IMR-90 (cell line): ENCODE measurements at regions not wholly inside any gene's neighbourhood (a gene's known extent, or its start where the extent isn't known, plus 50 kb on each side); places are given as distances from the start of the nearest gene placed in this dataset.

Source experiments
- ATAC-seq: fragments of 200-7000 bp; cut with Tn5 transposase; 2 replicates; pipeline ENCODE4 v1.9.1; 2020; ENCODE audit warnings: low read depth, mild to moderate bottlenecking, moderate library complexity
- BruUV-seq: library from RNA; stranded (reverse); fragments of 400-500 nt; replicated peaks from 2 replicates; lab custom pipeline; 2021; lab: Mats Ljungman, UMichigan
- CTCF ChIA-PET: fragments of 300-600 bp; formaldehyde crosslinking; extraction: SDS; loops from one replicate; lab custom pipeline; 2021; ENCODE audit warnings: antibody characterized with exemption; lab: Yijun Ruan, JAX
- POLR2A ChIA-PET: fragments of 300-600 bp; sonication (Branson Sonifier 250); formaldehyde crosslinking; loops from one replicate; lab custom pipeline; 2022; ENCODE audit warnings: antibody characterized with exemption; ENCODE audit not compliant: unreplicated experiment; lab: Charles Lee
- DNase-seq: peaks from one replicate; pipeline ENCODE4 v3.0.0; 2013
- H2AFZ ChIP-seq: replicated peaks from 2 replicates; pipeline ENCODE3; 2013; ENCODE audit warnings: low read length, mild to moderate bottlenecking; ENCODE audit not compliant: poor library complexity
- H2AK5ac ChIP-seq: 2 replicates; pipeline ENCODE4 v1.6.1; 2013; ENCODE audit warnings: low read depth, low read length, inconsistent platforms
- H2AK9ac ChIP-seq: replicated peaks from 2 replicates; pipeline ENCODE3; 2013; ENCODE audit warnings: mild to moderate bottlenecking, low read depth, low read length, moderate library complexity; ENCODE audit not compliant: poor library complexity
- H2BK120ac ChIP-seq: 2 replicates; pipeline ENCODE4 v1.6.1; 2013; ENCODE audit warnings: low read depth, low read length, inconsistent platforms
- H2BK15ac ChIP-seq: 3 replicates; pipeline ENCODE4 v1.6.1; 2013; ENCODE audit warnings: low read depth, low read length, inconsistent platforms
- H2BK20ac ChIP-seq: 2 replicates; pipeline ENCODE4 v1.6.1; 2013; ENCODE audit warnings: low read depth, mild to moderate bottlenecking, inconsistent platforms, low read length, moderate library complexity
- H2BK5ac ChIP-seq: 2 replicates; pipeline ENCODE4 v1.6.1; 2013; ENCODE audit warnings: mild to moderate bottlenecking, low read depth, low read length, inconsistent platforms; ENCODE audit not compliant: poor library complexity, severe bottlenecking
- H3K14ac ChIP-seq: replicated peaks from 2 replicates; pipeline ENCODE4 v1.6.1; 2013; ENCODE audit warnings: low read depth, low read length, inconsistent platforms
- H3K18ac ChIP-seq: 2 replicates; pipeline ENCODE4 v1.6.1; 2013; ENCODE audit warnings: low read depth, low read length, control low read depth
- H3K23ac ChIP-seq: 2 replicates; pipeline ENCODE4 v1.6.1; 2013; ENCODE audit warnings: low read depth, low read length, inconsistent platforms
- H3K27ac ChIP-seq: 2 replicates; pipeline ENCODE4 v1.5.1; 2013; ENCODE audit warnings: mild to moderate bottlenecking, control low read depth, low read length; ENCODE audit not compliant: insufficient read depth
- H3K27me3 ChIP-seq: 2 replicates; pipeline ENCODE4 v1.6.1; 2013; ENCODE audit warnings: low read length; ENCODE audit not compliant: control insufficient read depth, insufficient read depth
- H3K36me3 ChIP-seq: 2 replicates; pipeline ENCODE4 v1.6.1; 2013; ENCODE audit warnings: low read length, mixed read lengths; ENCODE audit not compliant: control insufficient read depth, insufficient read depth
- H3K4ac ChIP-seq: 2 replicates; pipeline ENCODE4 v1.6.1; 2013; ENCODE audit warnings: low read depth, low read length, inconsistent platforms
- H3K4me1 ChIP-seq: 2 replicates; pipeline ENCODE4 v1.6.1; 2013; ENCODE audit warnings: low read length, mixed read lengths; ENCODE audit not compliant: control insufficient read depth, insufficient read depth
- H3K4me2 ChIP-seq: 2 replicates; pipeline ENCODE4 v1.6.1; 2013; ENCODE audit warnings: low read depth, mild to moderate bottlenecking, control low read depth, low read length, moderate library complexity
- H3K4me3 ChIP-seq: 2 replicates; pipeline ENCODE4 v1.5.1; 2013; ENCODE audit warnings: low read depth, mild to moderate bottlenecking, control low read depth, low read length, moderate library complexity; ENCODE audit not compliant: insufficient read depth
- H3K56ac ChIP-seq: 2 replicates; pipeline ENCODE4 v1.6.1; 2013; ENCODE audit warnings: low read length, inconsistent platforms; ENCODE audit not compliant: insufficient read depth; ENCODE audit errors: extremely low read depth
- H3K79me1 ChIP-seq, 2 experiments: 2 replicates each; pipeline ENCODE4 v1.6.1; 2013; ENCODE audit warnings: low read length in 2 of 2, inconsistent platforms in 1 of 2, low read depth in 1 of 2
- H3K9ac ChIP-seq: 2 replicates; pipeline ENCODE4 v1.6.1; 2013; ENCODE audit warnings: low read depth, low read length, control low read depth
- H3K9me1 ChIP-seq: 2 replicates; pipeline ENCODE4 v1.6.1; 2013; ENCODE audit warnings: low read length, inconsistent platforms; ENCODE audit not compliant: insufficient read depth
- H3K9me3 ChIP-seq: 2 replicates; pipeline ENCODE4 v1.6.1; 2013; ENCODE audit warnings: low read length; ENCODE audit not compliant: control insufficient read depth, insufficient read depth
- H4K20me1 ChIP-seq: 2 replicates; pipeline ENCODE4 v1.6.1; 2013; ENCODE audit warnings: low read length, inconsistent platforms; ENCODE audit not compliant: insufficient read depth
- H4K5ac ChIP-seq: 2 replicates; pipeline ENCODE4 v1.6.1; 2013; ENCODE audit warnings: mild to moderate bottlenecking, low read depth, low read length, control low read depth
- H4K8ac ChIP-seq, 2 experiments: 2 replicates each; pipeline ENCODE4 v1.6.1; 2013; ENCODE audit warnings: low read depth in 2 of 2, low read length in 2 of 2, control low read depth in 1 of 2, inconsistent platforms in 1 of 2
- H4K91ac ChIP-seq: 2 replicates; pipeline ENCODE4 v1.6.1; 2013; ENCODE audit warnings: low read depth, low read length, inconsistent platforms; ENCODE audit not compliant: insufficient read depth
- BHLHE40 ChIP-seq: fragments of 150-350 bp; IDR thresholded peaks from 2 replicates; pipeline ENCODE4 v1.6.1; 2016; ENCODE audit warnings: mild to moderate bottlenecking, low read depth, low read length
- CEBPB ChIP-seq: IDR thresholded peaks from 2 replicates; pipeline ENCODE4 v1.6.1; 2012; ENCODE audit warnings: low read depth, low read length, improper control_type of control experiment
- CHD1 ChIP-seq: IDR thresholded peaks from 2 replicates; pipeline ENCODE4 v1.6.1; 2012; ENCODE audit warnings: low read depth, low read length, improper control_type of control experiment
- FOS ChIP-seq: fragments of 150-350 bp; IDR thresholded peaks from 2 replicates; pipeline ENCODE4 v1.6.1; 2016; ENCODE audit warnings: low read depth, low read length
- MAFK ChIP-seq: IDR thresholded peaks from 2 replicates; pipeline ENCODE4 v1.6.1; 2012; ENCODE audit warnings: low read depth, low read length, improper control_type of control experiment
- MAZ ChIP-seq: IDR thresholded peaks from 2 replicates; pipeline ENCODE4 v1.6.1; 2012; ENCODE audit warnings: low read depth, mild to moderate bottlenecking, low read length, improper control_type of control experiment, moderate library complexity, borderline replicate concordance
- MXI1 ChIP-seq: IDR thresholded peaks from 2 replicates; pipeline ENCODE4 v1.6.1; 2012; ENCODE audit warnings: low read depth, mild to moderate bottlenecking, low read length, moderate library complexity, borderline replicate concordance
- POLR2A ChIP-seq: IDR thresholded peaks from 2 replicates; pipeline ENCODE4 v1.6.1; 2012; ENCODE audit warnings: mild to moderate bottlenecking, low read depth, low read length
- RAD21 ChIP-seq: IDR thresholded peaks from 2 replicates; pipeline ENCODE4 v1.6.1; 2012; ENCODE audit warnings: low read length, improper control_type of control experiment
- RCOR1 ChIP-seq: IDR thresholded peaks from 2 replicates; pipeline ENCODE4 v1.6.1; 2012; ENCODE audit warnings: mild to moderate bottlenecking, low read length, improper control_type of control experiment; ENCODE audit not compliant: insufficient replicate concordance
- RFX5 ChIP-seq: IDR thresholded peaks from 2 replicates; pipeline ENCODE4 v1.8.0; 2012; ENCODE audit warnings: low read depth, mild to moderate bottlenecking, low read length, moderate library complexity
- SMC3 ChIP-seq: fragments of 150-350 bp; IDR thresholded peaks from 2 replicates; pipeline ENCODE4 v1.6.1; 2016; ENCODE audit warnings: low read depth, mild to moderate bottlenecking, antibody characterized with exemption, low read length, moderate library complexity
- WGBS, 2 experiments: methylation state at CpG; one replicate each; pipeline versions ENCODE4 v1.1.5 to v1.1.7; 2013; ENCODE audit warnings: missing lambda C conversion rate in 2 of 2; ENCODE audit not compliant: insufficient read length in 1 of 2; ENCODE audit errors: extremely low coverage in 2 of 2; 5-methylcytosine and 5-hydroxymethylcytosine counted together
- dilution Hi-C: fragments of 300-500 bp; cut with HindIII; formaldehyde crosslinking; loops from one replicate; pipeline ENCODE4 v1.14.3; 2018; ENCODE audit warnings: low sequenced_read_pairs; ENCODE audit not compliant: unreplicated experiment
- in situ Hi-C: fragments of 300-500 bp; cut with MboI; formaldehyde crosslinking; loops from 3 replicates; pipeline ENCODE4 v1.14.3; 2019; ENCODE audit warnings: low sequenced_read_pairs, inconsistent platforms, mixed read lengths
- intact Hi-C: fragments of 100-400 bp; cut with micrococcal nuclease; formaldehyde crosslinking; loops from 2 replicates; pipeline ENCODE4 v1.10.0; 2022
- TF ChIP-seq, protein P1 (sequence below): fragments of 150-350 bp; IDR thresholded peaks from 2 replicates; pipeline ENCODE4 v1.6.1; 2017; ENCODE audit warnings: mild to moderate bottlenecking, antibody characterized with exemption, low read length, low read depth
- TF ChIP-seq, protein P2 (sequence below): conservative IDR thresholded peaks from 2 replicates; pipeline ENCODE4 v1.5.1; 2012; ENCODE audit warnings: mild to moderate bottlenecking, low read depth, low read length, improper control_type of control experiment
- TF ChIP-seq, protein P3 (sequence below): fragments of 150-350 bp; IDR thresholded peaks from 2 replicates; pipeline ENCODE4 v1.6.1; 2016; ENCODE audit warnings: low read depth, mild to moderate bottlenecking, low read length, moderate library complexity, borderline replicate concordance

DNA sequence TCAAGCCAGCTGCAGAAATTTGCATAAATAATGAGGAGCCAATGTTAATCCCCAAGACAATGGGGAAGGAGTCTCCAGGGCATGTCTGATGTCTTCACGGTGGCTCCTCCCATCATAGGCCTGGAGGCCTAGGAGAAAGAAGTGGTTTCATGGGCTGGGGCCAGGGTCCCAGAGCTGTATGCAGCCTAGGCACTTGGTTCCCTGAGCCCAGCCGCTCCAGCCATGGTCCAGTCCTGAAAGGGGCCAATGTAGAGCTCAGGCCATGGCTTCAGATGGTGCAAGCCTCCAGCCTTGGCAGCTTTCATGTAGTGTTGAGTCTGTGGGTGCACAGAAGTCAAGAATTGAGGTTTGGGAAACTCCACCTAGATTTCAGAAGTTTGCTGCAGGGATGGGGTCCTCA is 628.2 kb upstream of the GRIA3 start:
- Histone ChIP-seq H3K18ac (no peak overlapping the region), H3K56ac (no peak overlapping the region), H2AK5ac (no peak overlapping the region), H3K23ac (no peak overlapping the region), H3K79me1 (no peaks in the 10 kb centered on the region), H4K20me1 (no peaks in the 10 kb centered on the region), H4K91ac (no peak overlapping the region), H3K27ac (no peak overlapping the region), H3K9ac (no peak overlapping the region), H4K8ac (no peak overlapping the region), H3K4me2 (no peak overlapping the region), H3K27me3 (no peaks in the 10 kb centered on the region), H3K14ac (no peak overlapping the region), H2BK5ac (no peak overlapping the region), H2BK15ac (no peak overlapping the region), H4K5ac (no peak overlapping the region), H2AFZ (no peak overlapping the region), H2BK120ac (no peak overlapping the region), H3K4ac (no peak overlapping the region), H3K36me3 (no peaks in the 10 kb centered on the region), H3K9me1 (no peaks in the 10 kb centered on the region), H3K9me3 (no peaks in the 10 kb centered on the region), H3K4me3 (no peak overlapping the region), H2BK20ac (no peak overlapping the region), H2AK9ac (no peak overlapping the region), H3K4me1 (no peaks in the 10 kb centered on the region)
- DNase-seq: no peak
- TF ChIP-seq, protein P1, sequence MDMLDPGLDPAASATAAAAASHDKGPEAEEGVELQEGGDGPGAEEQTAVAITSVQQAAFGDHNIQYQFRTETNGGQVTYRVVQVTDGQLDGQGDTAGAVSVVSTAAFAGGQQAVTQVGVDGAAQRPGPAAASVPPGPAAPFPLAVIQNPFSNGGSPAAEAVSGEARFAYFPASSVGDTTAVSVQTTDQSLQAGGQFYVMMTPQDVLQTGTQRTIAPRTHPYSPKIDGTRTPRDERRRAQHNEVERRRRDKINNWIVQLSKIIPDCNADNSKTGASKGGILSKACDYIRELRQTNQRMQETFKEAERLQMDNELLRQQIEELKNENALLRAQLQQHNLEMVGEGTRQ: no peak
- TF ChIP-seq RCOR1 (no peak), RFX5 (no peak), CHD1 (no peak), CEBPB (no peak), FOS (no peak), RAD21 (no peak), POLR2A (no peak), MAZ (no peak), MXI1 (no peak), MAFK (no peak), BHLHE40 (no peak), SMC3 (no peak)
- TF ChIP-seq, protein P2, sequence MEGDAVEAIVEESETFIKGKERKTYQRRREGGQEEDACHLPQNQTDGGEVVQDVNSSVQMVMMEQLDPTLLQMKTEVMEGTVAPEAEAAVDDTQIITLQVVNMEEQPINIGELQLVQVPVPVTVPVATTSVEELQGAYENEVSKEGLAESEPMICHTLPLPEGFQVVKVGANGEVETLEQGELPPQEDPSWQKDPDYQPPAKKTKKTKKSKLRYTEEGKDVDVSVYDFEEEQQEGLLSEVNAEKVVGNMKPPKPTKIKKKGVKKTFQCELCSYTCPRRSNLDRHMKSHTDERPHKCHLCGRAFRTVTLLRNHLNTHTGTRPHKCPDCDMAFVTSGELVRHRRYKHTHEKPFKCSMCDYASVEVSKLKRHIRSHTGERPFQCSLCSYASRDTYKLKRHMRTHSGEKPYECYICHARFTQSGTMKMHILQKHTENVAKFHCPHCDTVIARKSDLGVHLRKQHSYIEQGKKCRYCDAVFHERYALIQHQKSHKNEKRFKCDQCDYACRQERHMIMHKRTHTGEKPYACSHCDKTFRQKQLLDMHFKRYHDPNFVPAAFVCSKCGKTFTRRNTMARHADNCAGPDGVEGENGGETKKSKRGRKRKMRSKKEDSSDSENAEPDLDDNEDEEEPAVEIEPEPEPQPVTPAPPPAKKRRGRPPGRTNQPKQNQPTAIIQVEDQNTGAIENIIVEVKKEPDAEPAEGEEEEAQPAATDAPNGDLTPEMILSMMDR: no peak
- TF ChIP-seq, protein P3, sequence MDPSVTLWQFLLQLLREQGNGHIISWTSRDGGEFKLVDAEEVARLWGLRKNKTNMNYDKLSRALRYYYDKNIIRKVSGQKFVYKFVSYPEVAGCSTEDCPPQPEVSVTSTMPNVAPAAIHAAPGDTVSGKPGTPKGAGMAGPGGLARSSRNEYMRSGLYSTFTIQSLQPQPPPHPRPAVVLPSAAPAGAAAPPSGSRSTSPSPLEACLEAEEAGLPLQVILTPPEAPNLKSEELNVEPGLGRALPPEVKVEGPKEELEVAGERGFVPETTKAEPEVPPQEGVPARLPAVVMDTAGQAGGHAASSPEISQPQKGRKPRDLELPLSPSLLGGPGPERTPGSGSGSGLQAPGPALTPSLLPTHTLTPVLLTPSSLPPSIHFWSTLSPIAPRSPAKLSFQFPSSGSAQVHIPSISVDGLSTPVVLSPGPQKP: no peak
- POLR2A ChIA-PET: no interaction called here
- dilution Hi-C loops (no loop called here), in situ Hi-C loops (no loop called here), intact Hi-C loops (no loop called here)
- CTCF ChIA-PET: no interaction called here
- ATAC-seq: no peak
- no TSS peak for BruUV-seq
- WGBS, 2 experiments: 60% methylated on average over 1 of the region's 2 CpGs; no CpG with 5 or more reads in 1 of the 2 experiments
